HPDE6-E6E7 (cell line): ENCODE measurements at regions not wholly inside any gene's neighbourhood (a gene's known extent, or its start where the extent isn't known, plus 50 kb on each side); places are given as distances from the start of the nearest gene placed in this dataset.
"Not testable (repeated sequence)": the region's sequence is repeated elsewhere in the genome, so short reads cannot be mapped to it uniquely, and the experiment has no call there.

Source experiments
- DNase-seq: peaks from one replicate; pipeline ENCODE4 v3.0.0; 2011; ENCODE audit warnings: missing footprints; ENCODE audit errors: extremely low spot score

- no peak for DNase-seq
Observed at GRCh38 chr4:158958489-158959270, 144.2 kb upstream of the RAPGEF2 start.

- DNase-seq, result no peak
Observed at GRCh38 chr4:158962393-158962792, 140.5 kb upstream of the RAPGEF2 start.

GRCh38 chr4:158963282-158963681 is 139.6 kb upstream of the RAPGEF2 start:
- DNase-seq, result not testable (repeated sequence)

GRCh38 chr4:158964114-158964727 is 138.7 kb upstream of the RAPGEF2 start:
- no peak for DNase-seq

GRCh38 chr4:158964728-158965124 is 138.2 kb upstream of the RAPGEF2 start:
- DNase-seq, result no peak

GRCh38 chr4:158965226-158965625 is 137.7 kb upstream of the RAPGEF2 start:
- DNase-seq, result no peak

GRCh38 chr4:158966091-158966490 is 136.8 kb upstream of the RAPGEF2 start:
- DNase-seq, result no peak

- no peak for DNase-seq
Observed at GRCh38 chr4:158968961-158969360, 133.9 kb upstream of the RAPGEF2 start.

GRCh38 chr4:158970812-158971211 is 132.1 kb upstream of the RAPGEF2 start:
- no peak for DNase-seq

- not testable (repeated sequence) for DNase-seq
Observed at GRCh38 chr4:158974438-158974837, 128.4 kb upstream of the RAPGEF2 start.

- DNase-seq, result not testable (repeated sequence)
Observed at GRCh38 chr4:158980711-158981110, 122.2 kb upstream of the RAPGEF2 start.

- no peak for DNase-seq
Observed at GRCh38 chr4:158991534-158992155, 111.2 kb upstream of the RAPGEF2 start.

GRCh38 chr4:158993891-158994290 is 109.0 kb upstream of the RAPGEF2 start:
- no peak for DNase-seq

GRCh38 chr4:158995040-158995439 is 107.8 kb upstream of the RAPGEF2 start:
- DNase-seq, result no peak

- no peak for DNase-seq
Observed at GRCh38 chr4:158995965-158996364, 106.9 kb upstream of the RAPGEF2 start.

GRCh38 chr4:158996669-158997074 is 106.2 kb upstream of the RAPGEF2 start:
- peak; percentile 76 for DNase-seq

- DNase-seq, result no peak
Observed at GRCh38 chr4:158997660-158998349, 105.1 kb upstream of the RAPGEF2 start.

GRCh38 chr4:158998624-158999023 is 104.3 kb upstream of the RAPGEF2 start:
- DNase-seq, result no peak

GRCh38 chr4:158999166-158999682 is 103.7 kb upstream of the RAPGEF2 start:
- no peak for DNase-seq

GRCh38 chr4:158999849-159000248 is 103.0 kb upstream of the RAPGEF2 start:
- DNase-seq, result no peak

GRCh38 chr4:159002950-159003349 is 99.9 kb upstream of the RAPGEF2 start:
- no peak for DNase-seq
